CD4-positive, alpha-beta T cell (primary cell): ENCODE measurements at regions not wholly inside any gene's neighbourhood (a gene's known extent, or its start where the extent isn't known, plus 50 kb on each side); places are given as distances from the start of the nearest gene placed in this dataset.

Experiments used
- ATAC-seq: fragments of 200-7000 bp; cut with Tn5 transposase; one replicate; pipeline ENCODE4 v1.10.0; 2022; ENCODE audit warnings: mild to moderate bottlenecking; ENCODE audit not compliant: poor library complexity
- CTCF ChIA-PET: fragments of 350-600 bp; sonication (Branson Sonifier 250); formaldehyde crosslinking; loops from one replicate; lab custom pipeline; 2021; ENCODE audit warnings: antibody characterized with exemption, inconsistent platforms; lab: Charles Lee
- POLR2A ChIA-PET: fragments of 350-600 bp; sonication (Branson Sonifier 250); formaldehyde crosslinking; loops from one replicate; lab custom pipeline; 2021; ENCODE audit warnings: antibody characterized with exemption, inconsistent platforms; lab: Charles Lee
- DNase-seq, 14 experiments: peaks; one replicate each; pipeline ENCODE4 v3.0.0-alpha.2; 2013 to 2020; ENCODE audit warnings: mixed read lengths in 2 of 14
- H3K27ac ChIP-seq, 2 donors: one replicate each; pipeline versions ENCODE4 v1.5.1 to v1.7.0; 2013; ENCODE audit warnings: low read length in 2 of 2, low read depth in 1 of 2, mild to moderate bottlenecking in 1 of 2
- H3K27me3 ChIP-seq, 2 experiments: 1 replicate in 1 of 2; 2 replicates in 1 of 2; pipeline versions ENCODE4 v1.6.1 to v1.7.0; 2013; ENCODE audit warnings: low read length in 2 of 2, control low read depth in 1 of 2, mild to moderate bottlenecking in 1 of 2, moderate library complexity in 1 of 2; ENCODE audit not compliant: insufficient read depth in 2 of 2, control insufficient read depth in 1 of 2
- H3K36me3 ChIP-seq: one replicate; pipeline ENCODE4 v1.6.1; 2013; ENCODE audit warnings: low read length, control low read depth; ENCODE audit not compliant: insufficient read depth
- H3K4me1 ChIP-seq: one replicate; pipeline ENCODE4 v1.6.1; 2013; ENCODE audit warnings: low read length, control low read depth; ENCODE audit not compliant: insufficient read depth
- H3K4me3 ChIP-seq: one replicate; pipeline ENCODE4 v1.5.1; 2013; ENCODE audit warnings: mild to moderate bottlenecking, low read length, moderate library complexity
- H3K9me3 ChIP-seq, 2 experiments: 1 replicate in 1 of 2; 2 replicates in 1 of 2; pipeline versions ENCODE4 v1.6.1 to v1.7.0; 2013; ENCODE audit warnings: low read length in 2 of 2, mild to moderate bottlenecking in 2 of 2, control low read depth in 1 of 2, moderate library complexity in 1 of 2; ENCODE audit not compliant: control insufficient read depth in 1 of 2, insufficient read depth in 1 of 2
- H3K27ac Mint-ChIP-seq: one replicate; pipeline ENCODE4 v1.8.0; 2020; ENCODE audit warnings: mixed read lengths
- H3K27me3 Mint-ChIP-seq: one replicate; pipeline ENCODE4 v1.8.0; 2021; ENCODE audit warnings: mixed read lengths
- H3K36me3 Mint-ChIP-seq: one replicate; pipeline ENCODE4 v1.8.0; 2021; ENCODE audit warnings: low read depth, mixed read lengths
- H3K4me1 Mint-ChIP-seq: one replicate; pipeline ENCODE4 v1.8.0; 2021; ENCODE audit warnings: low read depth, mixed read lengths
- H3K4me3 Mint-ChIP-seq: one replicate; pipeline ENCODE4 v1.8.0; 2020; ENCODE audit warnings: mild to moderate bottlenecking, mixed read lengths
- H3K9me3 Mint-ChIP-seq: one replicate; pipeline ENCODE4 v1.8.0; 2020; ENCODE audit warnings: mixed read lengths
- intact Hi-C, 2 experiments: fragments of 100-400 bp; cut with DNase I in 1 of 2; cut with micrococcal nuclease in 1 of 2; formaldehyde crosslinking; loops; one replicate each; pipeline versions ENCODE4 v1.15.1 to v1.9.0; 2023 to 2025; cut with DNase I, micrococcal nuclease
- TF ChIP-seq, protein P1 (sequence below): fragments of 200-600 bp; IDR thresholded peaks from one replicate; pipeline ENCODE4 v1.8.0; 2022; ENCODE audit warnings: antibody characterized with exemption, mild to moderate bottlenecking

- CTCF ChIA-PET, result no interaction called here
- Histone ChIP-seq H3K36me3 (no peaks in the 10 kb centered on the region), H3K4me1 (no peaks in the 10 kb centered on the region), H3K9me3 (peaks cover 0 to 36% of the 10 kb centered on the region in 2 experiments), H3K27ac (no peak overlapping the region), H3K4me3 (no peak overlapping the region), H3K27me3 (no peaks in the 10 kb centered on the region)
- intact Hi-C loops, result no loop called here
- Mint-ChIP-seq H3K9me3 (no peaks in the 10 kb centered on the region), H3K27me3 (no peaks in the 10 kb centered on the region), H3K36me3 (no peaks in the 10 kb centered on the region), H3K27ac (no peak overlapping the region), H3K4me3 (no peak overlapping the region), H3K4me1 (no peaks in the 10 kb centered on the region)
- ATAC-seq (no peak), DNase-seq (no peak)
- POLR2A ChIA-PET, result no interaction called here
- TF ChIP-seq, protein P1, sequence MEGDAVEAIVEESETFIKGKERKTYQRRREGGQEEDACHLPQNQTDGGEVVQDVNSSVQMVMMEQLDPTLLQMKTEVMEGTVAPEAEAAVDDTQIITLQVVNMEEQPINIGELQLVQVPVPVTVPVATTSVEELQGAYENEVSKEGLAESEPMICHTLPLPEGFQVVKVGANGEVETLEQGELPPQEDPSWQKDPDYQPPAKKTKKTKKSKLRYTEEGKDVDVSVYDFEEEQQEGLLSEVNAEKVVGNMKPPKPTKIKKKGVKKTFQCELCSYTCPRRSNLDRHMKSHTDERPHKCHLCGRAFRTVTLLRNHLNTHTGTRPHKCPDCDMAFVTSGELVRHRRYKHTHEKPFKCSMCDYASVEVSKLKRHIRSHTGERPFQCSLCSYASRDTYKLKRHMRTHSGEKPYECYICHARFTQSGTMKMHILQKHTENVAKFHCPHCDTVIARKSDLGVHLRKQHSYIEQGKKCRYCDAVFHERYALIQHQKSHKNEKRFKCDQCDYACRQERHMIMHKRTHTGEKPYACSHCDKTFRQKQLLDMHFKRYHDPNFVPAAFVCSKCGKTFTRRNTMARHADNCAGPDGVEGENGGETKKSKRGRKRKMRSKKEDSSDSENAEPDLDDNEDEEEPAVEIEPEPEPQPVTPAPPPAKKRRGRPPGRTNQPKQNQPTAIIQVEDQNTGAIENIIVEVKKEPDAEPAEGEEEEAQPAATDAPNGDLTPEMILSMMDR, result no peak
These were observed 168.8 kb upstream of the IRX2 start for GRCh38 chr5:2920312-2920711.

DNA sequence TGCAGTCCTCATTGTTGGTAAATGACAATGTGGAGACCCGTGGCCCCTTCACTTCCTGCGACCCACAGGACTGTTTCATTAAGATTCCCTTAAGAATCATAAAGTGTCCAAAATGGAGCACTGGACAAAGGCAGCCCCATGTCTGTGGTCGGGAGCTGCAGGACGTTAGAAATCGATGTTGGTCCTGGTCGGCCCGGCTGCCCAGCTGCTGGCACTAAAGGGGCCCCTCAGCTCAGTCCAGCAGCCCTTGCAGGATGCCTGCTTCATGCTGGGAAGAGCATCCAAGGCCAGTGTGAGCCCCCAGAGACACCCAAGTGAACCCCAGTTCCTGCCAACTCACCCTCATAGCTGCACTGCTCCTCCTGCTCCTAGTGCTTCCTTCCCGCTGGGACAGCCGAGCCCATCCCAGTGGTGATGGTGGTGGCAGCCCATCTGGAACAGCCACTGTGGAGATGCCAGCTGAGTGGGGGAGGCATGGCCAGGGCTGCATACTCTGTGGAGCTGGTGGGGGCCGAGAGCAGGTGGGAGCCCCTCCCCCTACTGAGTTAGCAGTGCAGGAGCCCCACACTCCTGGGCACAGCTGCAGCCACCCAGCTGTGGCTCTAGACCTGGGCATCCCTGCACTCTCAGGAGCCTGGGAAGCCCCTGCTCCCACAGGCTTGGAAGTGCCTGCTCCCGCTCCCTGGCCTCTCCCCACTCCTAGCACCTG lies 168.0 kb upstream of the IRX2 start:
- H3K27ac Mint-ChIP-seq, result no peak overlapping the region
- no peaks in the 10 kb centered on the region for H3K4me1 Mint-ChIP-seq
- no peaks in the 10 kb centered on the region for H3K9me3 Mint-ChIP-seq
- ChIA-PET CTCF (no interaction called here), POLR2A (no interaction called here)
- intact Hi-C loops, result no loop called here
- peaks cover 0 to 36% of the 10 kb centered on the region in 2 experiments for H3K9me3 ChIP-seq
- H3K36me3 ChIP-seq, result no peaks in the 10 kb centered on the region
- no peaks in the 10 kb centered on the region for H3K27me3 ChIP-seq
- no peaks in the 10 kb centered on the region for H3K4me1 ChIP-seq
- TF ChIP-seq, protein P1, result no peak
- H3K4me3 ChIP-seq, result no peak overlapping the region
- DNase-seq (no peak), ATAC-seq (no peak)
- no peak overlapping the region for H3K4me3 Mint-ChIP-seq
- no peak overlapping the region for H3K27ac ChIP-seq
- H3K27me3 Mint-ChIP-seq, result no peaks in the 10 kb centered on the region
- H3K36me3 Mint-ChIP-seq, result no peaks in the 10 kb centered on the region

DNA sequence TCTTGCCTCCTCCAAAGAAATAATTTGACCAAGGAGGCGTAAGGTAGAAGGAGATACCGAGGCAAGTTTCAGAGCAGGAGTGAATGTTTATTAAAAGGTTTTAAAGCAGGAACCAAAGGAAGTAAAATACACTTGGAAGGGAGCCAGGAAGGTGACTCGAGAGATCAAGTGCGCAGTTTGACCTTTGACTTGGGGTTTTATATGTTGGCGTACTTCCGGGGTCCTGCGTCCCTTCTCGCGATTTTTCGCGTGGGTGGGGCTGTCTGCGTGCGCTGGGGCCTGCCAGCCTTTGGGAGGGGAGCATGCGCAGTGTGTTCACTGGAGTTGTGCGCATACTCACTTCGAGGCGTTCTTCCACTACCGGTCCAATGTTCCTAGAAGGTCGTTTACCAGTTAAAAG lies 166.0 kb upstream of the IRX2 start:
- TF ChIP-seq, protein P1, result no peak
- no peak overlapping the region for H3K27ac Mint-ChIP-seq
- intact Hi-C loops, result no loop called here
- Histone ChIP-seq H3K27ac (no peak overlapping the region), H3K9me3 (peaks cover 0 to 50% of the 10 kb centered on the region in 2 experiments), H3K4me3 (no peak overlapping the region), H3K27me3 (no peaks in the 10 kb centered on the region), H3K4me1 (no peaks in the 10 kb centered on the region), H3K36me3 (no peaks in the 10 kb centered on the region)
- CTCF ChIA-PET, result no interaction called here
- ATAC-seq (no peak), DNase-seq (no peak)
- H3K9me3 Mint-ChIP-seq, result peaks cover 3% of the 10 kb centered on the region
- no peaks in the 10 kb centered on the region for H3K27me3 Mint-ChIP-seq
- no peaks in the 10 kb centered on the region for H3K4me1 Mint-ChIP-seq
- H3K36me3 Mint-ChIP-seq, result no peaks in the 10 kb centered on the region
- POLR2A ChIA-PET, result no interaction called here
- H3K4me3 Mint-ChIP-seq, result no peak overlapping the region
